HG03558 (cell line): ENCODE measurements at regions not wholly inside any gene's neighbourhood (a gene's known extent, or its start where the extent isn't known, plus 50 kb on each side); places are given as distances from the start of the nearest gene placed in this dataset.

Experiments used
- ATAC-seq: cut with Tn5 transposase; IDR thresholded peaks from one replicate; pipeline ENCODE4 v1.9.1; 2021; ENCODE audit warnings: moderate number of reproducible peaks; ENCODE audit not compliant: unreplicated experiment; ENCODE audit errors: extremely low read depth

DNA sequence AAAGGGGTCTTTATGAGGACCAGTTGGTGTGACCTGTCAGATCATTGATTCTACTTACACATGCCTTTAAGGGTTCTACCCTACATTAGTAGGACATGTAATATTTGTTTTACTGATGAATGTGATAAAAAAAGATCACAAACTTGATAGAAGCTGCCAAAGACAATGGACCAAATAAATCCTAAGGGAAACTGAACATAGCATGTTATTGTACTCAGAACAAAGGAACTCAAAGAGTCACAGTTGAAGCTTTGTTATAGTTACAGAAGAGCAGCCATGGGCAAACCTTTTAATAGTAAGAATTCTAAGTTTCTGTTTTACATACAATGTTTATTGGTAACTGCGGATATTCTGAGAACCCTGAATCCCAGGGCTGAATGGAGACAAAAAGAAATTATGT lies 780.1 kb downstream of the SLITRK6 start:
- ATAC-seq = no peak

DNA sequence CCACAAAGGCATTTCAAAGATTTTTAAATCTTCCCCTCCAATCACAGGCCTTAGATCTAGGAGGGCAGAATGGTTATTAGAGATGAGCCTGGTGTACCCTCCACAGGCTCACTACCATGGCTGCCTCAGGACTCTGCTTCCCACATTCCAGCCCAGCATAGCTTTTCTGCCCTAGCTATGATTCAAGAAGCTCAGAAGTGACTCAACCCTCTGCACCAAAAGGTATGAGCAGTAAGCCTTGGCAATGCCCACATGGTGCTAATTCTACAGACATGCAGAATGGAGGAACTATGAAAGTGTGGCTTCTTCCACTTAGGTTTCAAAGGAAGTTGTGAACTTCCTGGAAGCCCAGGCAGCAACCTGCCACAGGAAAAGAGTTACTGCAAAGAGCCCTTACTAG lies 786.2 kb downstream of the SLITRK6 start:
- no peak for ATAC-seq

DNA sequence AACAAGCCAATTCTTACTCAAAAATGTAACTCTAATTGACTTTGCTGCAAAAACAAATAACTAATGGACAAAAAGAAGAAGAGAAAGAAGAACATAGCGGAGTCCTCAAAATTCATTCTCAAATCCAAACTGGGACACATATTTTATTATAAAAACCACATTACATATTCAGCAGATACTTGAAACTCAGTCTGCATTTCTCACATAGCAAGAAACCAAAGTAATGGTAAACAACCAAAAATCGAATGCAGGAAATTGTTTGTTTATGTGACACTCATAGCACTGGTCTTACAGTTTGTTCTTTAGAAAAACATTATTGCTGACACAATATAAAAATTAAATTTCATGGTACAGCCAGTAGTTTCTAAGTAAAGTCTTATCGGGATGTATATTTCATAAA lies 789.8 kb downstream of the SLITRK6 start:
- no peak for ATAC-seq

DNA sequence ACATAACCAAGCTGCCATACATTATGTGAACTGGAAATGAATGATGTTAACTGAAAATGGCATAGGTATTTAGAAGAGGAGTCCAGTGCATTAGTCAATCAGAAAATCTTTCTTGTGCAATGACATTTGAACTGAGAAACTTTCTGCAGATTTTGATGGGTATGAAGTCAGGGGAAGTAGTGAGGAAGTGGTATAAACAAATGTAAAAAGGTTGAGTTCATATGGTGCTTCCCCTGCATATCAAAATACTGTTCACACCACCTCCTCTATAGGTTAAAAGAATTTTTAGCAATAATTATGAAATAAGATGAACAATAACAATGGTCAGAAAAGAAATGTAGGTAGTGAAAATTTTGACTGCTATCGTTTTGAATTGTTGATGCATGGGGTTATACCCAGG lies 800.0 kb downstream of the SLITRK6 start:
- ATAC-seq = no peak

DNA sequence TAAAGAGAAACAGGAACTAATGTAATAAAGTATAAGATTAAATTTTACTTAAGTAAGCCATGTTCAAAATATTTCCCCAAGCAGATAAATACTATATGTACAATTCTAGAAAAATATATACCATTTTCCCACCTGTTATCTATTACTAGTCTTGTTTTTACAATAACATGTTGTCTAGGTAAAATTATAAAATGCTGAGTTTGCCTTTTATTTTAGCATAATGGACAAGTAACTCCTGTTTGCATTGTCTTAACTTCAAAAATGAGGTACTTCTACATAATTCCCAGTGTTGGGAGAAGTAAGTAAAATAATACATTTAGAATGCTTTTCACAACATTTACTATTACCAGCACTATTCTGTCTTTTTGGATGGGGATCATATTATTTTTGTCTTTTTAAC lies 800.5 kb downstream of the SLITRK6 start:
- ATAC-seq = no peak

DNA sequence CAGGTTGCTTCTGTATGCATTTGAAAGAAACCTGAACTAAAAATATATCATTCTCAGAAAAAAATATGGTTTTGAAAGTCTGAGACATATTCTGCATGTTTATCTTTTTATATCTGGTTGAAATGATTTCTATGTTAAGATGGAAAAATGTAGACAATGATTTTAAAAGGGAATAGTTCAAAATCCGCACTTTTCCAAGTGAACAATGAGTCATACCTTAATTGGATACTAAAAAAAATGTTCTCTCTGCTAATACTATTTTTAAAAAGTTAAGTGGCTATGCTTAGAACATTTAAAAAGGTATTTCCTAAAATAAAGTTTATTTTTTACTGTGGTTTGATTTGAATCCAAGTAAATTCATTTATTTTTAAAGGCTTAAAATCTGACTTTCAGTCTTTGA lies 801.4 kb downstream of the SLITRK6 start:
- ATAC-seq = no peak

DNA sequence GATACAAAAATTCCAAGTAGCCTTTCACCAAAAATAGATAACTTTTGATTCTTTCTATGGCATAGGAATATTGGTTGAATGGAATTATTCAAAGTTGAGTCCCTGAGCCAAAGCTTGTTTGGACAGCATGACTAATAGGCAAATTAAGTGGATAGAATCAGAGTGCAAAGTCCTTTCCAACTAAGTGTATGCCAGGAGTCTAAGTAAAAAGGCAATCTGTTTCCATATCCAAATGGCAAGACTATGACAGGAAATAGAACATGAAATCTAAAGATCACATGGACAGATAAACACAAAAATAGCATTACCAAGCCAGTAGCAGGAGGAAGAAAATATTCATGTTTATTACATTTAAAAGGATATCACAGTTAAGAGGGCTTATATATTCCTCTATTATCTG lies 804.6 kb downstream of the SLITRK6 start:
- no peak for ATAC-seq

DNA sequence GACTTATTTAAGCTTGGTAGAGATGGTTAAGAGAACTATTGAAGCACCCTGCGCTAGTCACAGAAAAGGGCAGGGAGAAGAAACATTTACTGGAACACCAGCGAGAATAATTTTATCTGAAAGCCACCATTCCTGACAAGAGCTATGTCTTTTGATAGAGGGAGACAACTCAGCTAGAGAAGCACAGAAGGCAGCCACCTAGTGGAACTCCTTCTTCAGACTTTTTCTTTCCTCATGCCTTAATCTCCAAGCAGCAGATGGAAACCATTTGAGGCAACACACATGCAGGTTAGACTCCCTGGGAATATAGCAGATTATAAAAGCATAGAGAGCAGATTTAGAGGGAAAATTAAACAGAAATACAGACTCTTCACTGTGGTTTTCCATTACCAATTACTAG lies 813.4 kb downstream of the SLITRK6 start:
- no peak for ATAC-seq

DNA sequence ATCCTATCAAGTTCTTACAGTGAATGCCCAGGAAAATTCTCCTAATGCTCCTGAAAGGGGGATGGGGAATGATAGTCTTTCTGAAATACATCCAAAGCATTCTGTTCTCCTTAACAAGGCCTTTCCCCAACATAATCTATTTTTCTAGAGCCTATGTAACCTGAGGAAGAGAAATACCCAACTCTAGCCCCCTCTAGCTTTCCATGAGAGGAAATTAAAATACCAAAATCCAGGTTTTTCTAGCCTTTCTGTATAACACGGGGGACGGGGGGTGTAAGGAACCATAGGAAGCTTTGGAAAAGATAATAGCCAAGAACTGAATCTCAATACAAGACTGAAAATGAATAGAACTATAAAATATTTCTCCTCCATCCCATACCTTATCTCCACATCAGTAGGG lies 815.9 kb downstream of the SLITRK6 start:
- ATAC-seq = no peak

DNA sequence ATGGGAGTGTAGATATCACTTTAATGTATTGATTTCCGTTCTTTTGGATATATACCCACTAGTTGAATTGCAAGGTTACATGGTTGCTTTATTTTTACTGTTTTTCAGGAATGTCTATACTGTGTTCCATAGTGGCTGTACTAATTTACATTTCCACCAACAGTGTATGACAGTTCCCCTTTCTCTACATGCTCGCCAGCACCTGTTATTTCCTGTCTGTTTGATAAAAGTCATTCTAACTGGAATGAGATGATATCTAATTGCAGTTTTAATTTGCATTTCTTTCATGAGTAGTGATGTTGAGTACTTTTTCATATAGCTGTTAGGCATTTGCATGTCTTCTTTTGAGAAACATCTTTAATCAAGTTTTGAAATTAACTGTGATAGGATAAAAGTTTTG lies 818.6 kb downstream of the SLITRK6 start:
- ATAC-seq = no peak

DNA sequence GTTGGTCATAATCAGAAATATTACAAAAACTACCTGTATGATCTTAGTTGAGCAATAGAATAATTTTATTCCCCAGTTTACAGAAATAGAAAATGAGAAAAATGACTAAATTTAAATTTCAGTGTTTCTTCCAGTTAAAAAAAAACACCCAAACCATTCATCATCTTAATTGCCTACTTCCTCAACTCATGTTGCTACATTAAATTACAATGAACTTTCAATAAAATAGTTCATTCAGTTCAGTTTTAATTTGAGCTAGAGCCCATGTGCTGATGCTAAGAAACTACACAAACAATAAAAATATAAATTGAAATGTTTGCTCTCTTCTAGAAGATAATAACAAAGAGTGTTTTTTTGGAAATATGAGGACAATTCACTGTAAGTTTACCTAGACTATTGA lies 820.4 kb downstream of the SLITRK6 start:
- no peak for ATAC-seq

DNA sequence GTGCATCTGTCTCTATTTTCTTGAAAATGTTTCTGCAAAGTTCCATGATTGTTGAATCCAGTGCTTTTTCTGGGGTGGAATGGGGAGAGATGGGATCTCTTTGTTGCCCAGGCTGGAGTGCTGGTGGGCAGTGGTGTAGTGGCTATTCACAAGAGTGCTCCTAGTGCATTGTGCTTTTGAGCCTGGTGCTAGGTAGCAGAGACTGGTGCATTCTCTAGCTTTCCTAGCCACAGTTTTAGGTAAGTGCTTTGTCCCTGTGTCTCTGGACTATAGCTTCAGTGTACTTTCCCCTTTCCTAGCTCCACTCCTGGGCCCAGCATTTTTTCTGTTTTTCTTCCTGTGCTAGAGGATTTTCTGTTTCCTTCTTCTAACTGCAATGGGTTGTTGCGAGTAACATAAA lies 825.6 kb downstream of the SLITRK6 start:
- ATAC-seq = no peak

DNA sequence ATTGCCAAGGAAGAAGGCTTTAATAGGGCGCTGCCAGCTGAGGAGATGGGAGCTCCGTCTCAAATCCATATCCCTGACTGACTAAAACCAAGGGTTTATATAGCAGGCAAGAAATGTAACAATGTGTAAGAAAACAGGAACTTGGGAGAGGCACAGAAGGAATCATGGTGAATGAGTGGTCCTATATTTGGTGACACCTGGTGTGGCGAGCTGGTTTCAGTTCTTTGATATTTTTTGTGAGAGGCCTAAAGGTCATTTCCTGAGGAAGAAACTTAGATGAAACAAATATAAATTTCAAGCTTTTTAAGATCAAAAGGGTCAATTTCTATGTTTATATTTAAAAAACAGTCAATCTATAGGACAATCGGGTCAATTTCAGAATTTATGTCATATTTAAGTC lies 826.3 kb downstream of the SLITRK6 start:
- no peak for ATAC-seq

DNA sequence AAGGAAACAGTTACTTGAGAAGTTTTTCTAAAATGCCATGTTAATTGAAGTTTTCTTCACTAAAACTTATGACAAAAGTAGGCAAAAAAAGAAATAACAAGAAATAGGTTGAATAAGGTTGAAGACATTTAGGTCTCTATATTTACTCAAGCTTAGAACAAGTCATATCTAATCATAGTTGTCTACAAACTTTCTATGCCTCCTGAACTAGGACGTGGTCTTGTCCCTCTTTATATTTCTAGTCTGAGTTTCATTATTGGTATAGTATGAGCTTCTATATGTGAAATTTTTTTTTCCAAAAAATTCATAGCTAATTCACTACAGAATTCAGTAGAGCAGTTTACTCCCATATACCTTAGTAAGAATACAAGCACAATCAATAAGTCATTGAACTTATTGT lies 836.4 kb downstream of the SLITRK6 start:
- ATAC-seq = no peak

DNA sequence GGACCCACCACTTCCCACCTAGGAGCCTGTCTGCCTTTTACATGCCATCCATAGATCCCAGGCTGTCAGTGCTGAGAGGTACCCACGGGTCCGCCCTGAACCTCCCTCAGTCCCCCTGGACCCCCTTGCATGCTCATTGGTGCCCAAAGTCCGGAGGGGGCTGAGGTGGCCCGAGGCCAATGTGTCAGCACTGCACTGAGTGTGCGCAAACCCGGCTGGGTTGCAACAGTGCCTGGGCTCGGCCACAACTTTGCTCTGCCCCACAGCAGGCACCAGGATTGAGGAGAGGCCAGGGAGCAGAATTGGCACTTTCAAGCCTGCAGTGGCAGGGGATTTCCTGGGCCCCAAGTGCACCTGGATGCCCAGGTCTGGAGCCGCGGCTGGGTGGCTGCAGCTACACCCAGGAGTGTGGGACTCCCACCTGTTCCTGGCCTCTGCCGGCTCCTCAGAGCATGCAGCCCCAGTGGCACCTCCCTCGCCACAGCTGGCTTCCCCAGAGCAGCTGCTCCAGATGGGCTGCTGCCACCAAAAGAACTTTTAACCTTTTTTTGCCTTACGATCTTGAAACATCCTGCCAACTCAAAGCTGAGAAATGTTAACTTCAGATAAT lies 837.0 kb downstream of the SLITRK6 start:
- ATAC-seq = no peak

DNA sequence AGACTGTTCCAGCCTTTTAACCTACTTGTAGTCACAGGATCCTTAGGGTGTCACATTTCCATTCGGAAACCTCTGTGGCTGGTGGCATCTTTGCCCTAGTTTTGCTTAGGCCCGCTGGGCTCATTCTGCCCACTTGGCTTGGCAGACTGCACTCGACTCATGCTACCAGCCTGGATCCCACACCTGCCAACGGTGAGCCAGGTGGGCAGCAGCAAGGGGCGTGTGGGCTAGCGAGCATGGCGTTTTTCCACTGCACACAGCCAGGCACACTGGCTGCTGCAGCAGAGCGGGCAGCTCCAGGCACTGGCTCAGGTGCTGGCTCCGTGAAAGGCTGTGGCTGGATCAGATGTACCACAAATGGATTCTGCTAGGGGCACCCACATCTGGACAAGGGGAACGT lies 838.2 kb downstream of the SLITRK6 start:
- no peak for ATAC-seq

DNA sequence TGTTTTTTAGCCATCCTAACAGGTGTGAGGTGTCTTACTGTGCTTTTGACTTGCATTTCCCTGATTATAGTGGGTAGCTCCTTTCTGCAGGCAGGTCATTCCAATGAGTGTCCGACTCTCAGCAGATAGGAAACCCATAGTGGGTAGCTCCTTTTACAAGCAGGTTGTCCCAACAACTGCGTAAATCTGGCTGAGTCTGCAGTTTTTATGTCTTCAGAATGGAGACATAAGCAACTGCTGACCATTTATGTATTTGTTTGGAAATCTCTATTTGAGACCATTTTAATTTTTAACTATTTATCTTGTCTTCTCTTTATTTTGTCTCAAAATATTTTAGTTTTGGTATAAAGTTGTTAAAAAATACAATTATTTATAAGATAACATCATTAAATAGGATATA lies 839.4 kb downstream of the SLITRK6 start:
- no peak for ATAC-seq

DNA sequence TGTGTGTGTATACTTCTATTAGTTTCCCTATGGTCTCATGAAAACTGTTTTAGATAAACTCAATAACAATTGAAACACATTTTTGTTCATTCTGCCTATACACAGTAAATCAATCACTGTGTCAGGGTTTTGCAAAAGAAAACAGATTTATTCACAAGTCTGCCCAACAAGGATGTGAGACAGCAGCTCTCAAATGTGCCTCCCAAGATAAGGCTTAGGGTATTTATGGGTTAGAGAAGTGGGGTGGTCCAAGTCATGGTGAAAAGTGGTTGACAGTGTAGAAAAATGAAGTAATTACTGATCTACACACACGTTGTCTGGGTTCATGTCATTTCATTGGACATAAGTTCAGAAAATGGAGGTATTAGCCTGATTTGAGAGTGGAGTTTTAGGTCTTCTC lies 844.6 kb downstream of the SLITRK6 start:
- no peak for ATAC-seq

DNA sequence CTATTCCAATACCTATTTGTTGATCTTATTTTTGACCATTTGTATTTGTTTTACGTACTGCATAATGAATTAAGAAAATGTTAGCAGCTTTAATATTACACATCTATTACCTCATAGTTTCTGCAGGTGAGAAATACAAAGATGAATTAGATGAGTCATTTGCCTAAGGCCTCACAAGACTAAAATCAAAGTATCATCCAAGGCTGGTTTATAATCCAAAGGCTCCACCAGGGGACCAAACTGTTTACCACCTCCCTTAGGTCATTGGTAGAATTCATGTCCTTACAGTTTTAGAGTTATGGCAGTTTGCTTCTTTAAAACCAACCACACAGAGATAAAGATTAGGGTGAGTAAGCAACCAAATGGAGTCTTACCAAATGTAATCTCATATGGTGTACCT lies 848.1 kb downstream of the SLITRK6 start:
- no peak for ATAC-seq

DNA sequence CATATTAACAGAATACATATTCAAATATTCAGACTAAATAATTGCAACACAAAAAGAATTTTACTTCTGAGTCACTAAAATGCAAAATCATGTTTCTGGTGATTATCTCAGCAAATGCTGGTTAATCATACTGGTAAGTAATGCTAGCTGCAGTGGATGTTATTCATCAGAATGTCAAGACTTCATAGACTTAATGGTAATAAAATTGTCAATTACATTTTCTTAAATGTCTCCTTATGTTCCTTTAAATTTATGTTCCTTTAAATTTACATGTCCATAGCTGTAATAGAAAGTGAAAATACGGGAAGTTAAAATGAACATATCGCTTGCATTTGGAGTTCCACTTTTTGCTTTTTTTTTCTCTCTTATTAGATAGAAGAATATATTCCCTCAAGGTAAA lies 853.0 kb downstream of the SLITRK6 start:
- ATAC-seq = no peak

DNA sequence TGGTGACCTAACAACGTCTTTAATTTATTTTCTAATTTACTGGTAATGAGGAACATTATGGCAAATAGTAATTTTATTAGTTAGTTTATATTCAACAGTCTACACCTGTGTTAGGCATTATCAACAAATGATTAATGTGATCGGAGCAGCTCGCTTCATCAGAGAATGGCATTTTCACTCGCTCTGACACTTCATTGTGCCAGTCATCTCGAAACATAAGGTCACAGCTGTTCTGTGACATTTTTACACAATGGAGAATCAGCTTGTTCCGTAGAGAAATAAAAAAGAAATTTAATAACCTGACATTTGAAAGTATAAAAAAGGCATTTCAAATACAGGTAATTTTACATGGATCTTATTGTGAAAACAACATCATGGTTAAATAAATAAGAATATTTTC lies 858.4 kb downstream of the SLITRK6 start:
- ATAC-seq = no peak

DNA sequence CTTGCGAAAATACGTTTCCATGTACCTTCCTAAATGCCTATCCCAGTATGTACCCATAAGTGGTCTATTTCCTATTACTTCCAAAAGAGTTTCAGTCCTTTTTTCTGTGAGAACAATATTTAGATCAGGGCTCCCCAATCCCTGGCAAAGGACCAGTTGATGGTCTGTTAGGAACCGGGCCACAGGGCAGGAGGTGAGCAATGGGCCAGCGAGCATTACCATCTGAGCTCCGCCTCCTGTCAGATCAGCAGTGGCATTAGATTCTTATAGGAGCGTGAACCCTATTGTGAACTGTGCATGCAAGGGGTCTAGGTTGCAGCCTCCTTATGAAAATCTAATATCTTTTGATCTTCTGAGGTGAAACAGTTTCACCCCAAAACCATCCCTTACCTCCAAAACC lies 859.1 kb downstream of the SLITRK6 start:
- no peak for ATAC-seq

DNA sequence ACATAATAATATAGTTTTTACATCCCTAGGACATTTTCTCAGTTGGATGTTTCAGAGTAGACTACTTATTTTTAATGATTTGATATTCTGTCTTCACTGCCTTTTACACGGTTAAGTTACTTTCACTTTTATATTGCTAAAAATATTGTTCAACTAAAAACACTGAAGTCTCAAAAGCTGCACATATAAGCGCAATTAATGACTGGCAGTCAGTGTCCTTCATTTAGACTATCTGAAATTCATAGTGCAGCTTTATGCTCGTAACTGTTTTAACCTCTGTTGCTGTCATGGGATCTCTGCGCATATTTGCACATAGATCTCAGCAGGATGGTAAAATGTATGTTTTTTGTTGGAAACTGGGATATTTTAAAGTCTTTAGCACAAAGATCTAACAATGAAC lies 864.3 kb downstream of the SLITRK6 start:
- ATAC-seq = no peak
